ENCODE measurements at regions not wholly inside any gene's neighbourhood (a gene's known extent, or its start where the extent isn't known, plus 50 kb on each side); places are given as distances from the start of the nearest gene placed in this dataset.

DNA sequence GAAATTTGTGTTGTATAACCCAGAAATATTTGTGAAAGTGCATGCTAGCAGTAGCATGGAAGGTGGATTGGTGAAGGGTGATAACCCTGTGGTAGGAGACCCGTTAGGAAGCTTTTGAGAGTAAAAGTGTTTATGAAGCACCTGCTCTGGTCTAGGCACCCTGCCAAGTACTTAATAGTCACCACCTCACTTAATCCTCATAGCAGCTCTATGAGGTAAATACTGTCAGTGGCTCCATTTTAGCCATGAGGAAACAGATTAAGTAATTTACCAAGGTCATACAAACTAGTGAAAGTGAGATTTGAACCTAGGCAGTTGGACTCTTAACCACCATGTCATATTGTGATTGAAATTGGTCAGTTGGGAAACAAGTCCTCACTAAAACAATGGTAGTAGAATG is 66.8 kb downstream of the TET3 start:
- Mint-ChIP-seq H3K9me3 (no peaks in the 10 kb centered on the region), H3K27ac (no peak overlapping the region), H3K4me1 (peaks cover 33% of the 10 kb centered on the region), H3K4me3 (no peak overlapping the region), H3K27me3 (no peaks in the 10 kb centered on the region), H3K36me3 (peaks cover 32% of the 10 kb centered on the region)
- DNase-seq, result no peak

DNA sequence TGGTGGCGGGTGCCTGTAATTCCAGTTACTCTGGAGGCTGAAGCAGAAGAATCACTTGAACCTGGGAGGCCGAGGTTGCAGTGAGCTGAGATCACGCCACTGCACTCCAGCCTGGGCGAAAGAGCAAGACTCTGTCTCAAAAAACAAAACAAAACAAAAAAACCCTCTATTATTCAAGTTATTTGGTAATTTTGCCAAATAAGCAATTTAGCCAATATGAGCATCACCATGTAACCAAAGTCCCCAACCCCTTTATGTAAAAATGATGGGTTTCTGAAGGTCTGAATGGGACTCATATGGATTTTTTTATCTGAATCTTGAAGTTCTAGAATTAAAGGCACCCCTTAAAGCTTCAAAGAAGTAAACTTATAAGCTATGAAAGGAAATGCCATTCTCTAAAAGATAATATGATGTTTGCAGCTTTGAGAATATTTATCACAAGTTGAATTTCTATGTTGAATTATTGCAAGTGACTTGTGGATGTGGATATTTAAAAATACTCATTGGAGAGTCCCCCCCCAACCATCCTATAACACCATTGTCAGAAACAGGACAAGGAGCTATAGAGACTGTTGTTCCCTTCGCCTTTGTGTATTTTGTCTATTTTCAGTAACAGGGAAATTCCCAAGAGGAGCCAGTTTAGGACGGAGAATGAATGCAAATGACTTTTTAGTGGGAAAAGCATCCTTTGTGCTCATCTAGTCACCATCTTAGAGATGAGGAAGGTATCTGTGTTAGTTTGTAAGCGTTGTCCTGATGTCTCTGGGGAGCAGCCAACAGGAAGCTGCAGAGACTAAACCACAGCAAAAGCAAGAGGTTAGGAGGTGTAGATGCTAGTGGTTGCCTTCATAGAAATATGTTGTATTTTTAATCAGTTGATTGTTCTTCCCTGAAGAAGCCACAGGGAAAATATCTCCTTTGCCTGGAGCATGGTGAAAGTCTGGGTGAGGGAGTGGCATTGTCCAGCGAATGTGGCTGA is 68.3 kb downstream of the TET3 start:
- H3K27ac Mint-ChIP-seq, result no peak overlapping the region
- H3K27me3 Mint-ChIP-seq, result no peaks in the 10 kb centered on the region
- peaks cover 32% of the 10 kb centered on the region for H3K36me3 Mint-ChIP-seq
- DNase-seq, result no peak
- peaks cover 34% of the 10 kb centered on the region for H3K4me1 Mint-ChIP-seq
- no peaks in the 10 kb centered on the region for H3K9me3 Mint-ChIP-seq
- no peak overlapping the region for H3K4me3 Mint-ChIP-seq

DNA sequence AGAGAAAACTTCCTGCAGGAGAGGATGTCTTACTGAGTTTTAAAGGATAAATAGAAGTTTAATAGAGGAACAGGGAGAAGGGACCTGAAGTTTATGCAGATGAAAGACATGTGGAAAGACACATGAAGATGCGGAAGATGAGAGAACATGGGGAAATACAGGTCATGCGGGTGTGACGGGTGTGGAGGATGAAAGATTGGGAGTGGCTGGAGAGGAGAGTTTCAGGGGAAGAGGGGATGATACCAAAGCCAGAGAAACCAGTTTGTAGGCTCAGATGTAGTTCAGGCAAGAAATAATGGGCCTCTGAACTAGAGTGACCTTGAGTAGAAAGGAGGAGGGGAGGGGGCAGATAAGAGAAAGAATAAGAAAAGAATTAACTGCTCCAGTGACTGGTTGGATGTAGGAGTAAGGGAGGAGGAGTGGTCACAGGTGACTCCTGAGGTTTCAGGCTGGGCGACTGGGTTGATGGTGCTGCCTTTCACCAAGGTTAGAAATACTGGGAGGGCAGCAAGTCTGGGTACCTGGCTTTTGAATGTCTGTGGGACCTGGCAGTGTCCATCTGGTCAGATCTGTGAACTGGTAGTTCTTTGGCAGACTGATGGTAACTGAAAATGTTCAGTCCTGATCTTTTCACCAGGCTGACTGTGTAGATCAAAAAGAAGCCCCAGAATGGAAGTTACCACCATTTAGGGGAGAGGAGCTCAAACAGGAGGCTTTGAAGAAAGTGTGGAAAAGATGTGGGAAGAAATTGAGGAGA is 69.4 kb downstream of the TET3 start:
- no peak overlapping the region for H3K4me3 Mint-ChIP-seq

DNA sequence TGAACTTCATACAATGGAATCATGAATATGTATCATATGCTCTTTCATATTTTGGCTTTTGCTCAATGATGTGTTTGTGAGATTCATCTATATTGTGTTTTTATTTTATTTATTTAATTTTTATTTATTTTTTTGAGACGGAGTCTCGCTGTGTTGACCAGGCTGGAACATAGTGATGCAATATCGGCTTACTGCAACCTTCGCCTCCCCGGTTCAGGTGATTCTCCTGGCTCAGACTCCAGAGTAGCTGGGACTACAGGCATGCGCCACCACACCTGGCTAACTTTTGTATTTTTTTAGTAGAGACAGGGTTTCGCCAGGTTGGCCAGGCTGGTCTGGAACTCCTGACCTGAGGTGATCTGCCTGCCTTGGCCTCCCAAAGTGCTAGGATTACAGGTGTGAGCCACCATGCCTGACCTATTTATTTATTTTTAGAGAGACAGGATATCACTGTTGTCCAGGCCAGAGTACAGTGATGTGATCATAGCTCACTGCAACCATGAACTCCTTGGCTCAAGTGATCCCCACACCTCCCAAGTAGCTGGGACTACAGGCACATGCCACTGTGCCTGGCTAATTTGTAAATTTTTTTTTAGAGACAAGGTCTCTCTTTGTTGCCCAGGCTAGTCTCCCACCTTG is 74.5 kb downstream of the TET3 start:
- Mint-ChIP-seq H3K27me3 (no peaks in the 10 kb centered on the region), H3K9me3 (no peaks in the 10 kb centered on the region), H3K4me3 (no peak overlapping the region), H3K27ac (no peak overlapping the region), H3K4me1 (peaks cover 8% of the 10 kb centered on the region), H3K36me3 (peaks cover 22% of the 10 kb centered on the region)
- no peak for DNase-seq

More for the DNA sequence above, 69.4 kb downstream of the TET3 start:
- H3K9me3 Mint-ChIP-seq, result no peaks in the 10 kb centered on the region
- H3K4me1 Mint-ChIP-seq, result peaks cover 31% of the 10 kb centered on the region
- peaks cover 26% of the 10 kb centered on the region for H3K36me3 Mint-ChIP-seq
- no peak for DNase-seq
- H3K27ac Mint-ChIP-seq, result no peak overlapping the region
- H3K27me3 Mint-ChIP-seq, result no peaks in the 10 kb centered on the region

DNA sequence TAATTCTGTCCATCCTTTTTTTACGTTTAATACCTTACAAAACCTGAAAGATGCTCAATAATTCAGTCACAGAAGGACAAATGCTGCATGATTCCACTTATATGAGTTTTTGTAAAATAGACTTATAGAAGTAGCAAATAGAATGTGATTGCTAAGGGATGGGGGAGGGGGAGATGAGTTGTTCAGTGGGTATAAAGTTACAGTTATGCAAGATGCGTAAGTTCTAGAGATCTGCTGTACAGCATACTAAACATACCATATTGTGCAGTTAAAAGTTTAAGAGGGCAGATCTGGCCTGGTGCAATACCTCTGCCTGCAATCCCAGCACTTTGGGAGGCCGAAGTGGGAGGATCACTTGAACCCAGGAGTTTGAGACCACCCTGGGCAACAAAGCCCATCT is 78.8 kb downstream of the TET3 start:
- H3K4me3 Mint-ChIP-seq, result no peak overlapping the region
- no peak overlapping the region for H3K27ac Mint-ChIP-seq
- H3K9me3 Mint-ChIP-seq, result no peaks in the 10 kb centered on the region
- H3K4me1 Mint-ChIP-seq, result peaks cover 15% of the 10 kb centered on the region
- DNase-seq, result no peak
- H3K36me3 Mint-ChIP-seq, result peaks cover 17% of the 10 kb centered on the region
- H3K27me3 Mint-ChIP-seq, result no peaks in the 10 kb centered on the region

DNA sequence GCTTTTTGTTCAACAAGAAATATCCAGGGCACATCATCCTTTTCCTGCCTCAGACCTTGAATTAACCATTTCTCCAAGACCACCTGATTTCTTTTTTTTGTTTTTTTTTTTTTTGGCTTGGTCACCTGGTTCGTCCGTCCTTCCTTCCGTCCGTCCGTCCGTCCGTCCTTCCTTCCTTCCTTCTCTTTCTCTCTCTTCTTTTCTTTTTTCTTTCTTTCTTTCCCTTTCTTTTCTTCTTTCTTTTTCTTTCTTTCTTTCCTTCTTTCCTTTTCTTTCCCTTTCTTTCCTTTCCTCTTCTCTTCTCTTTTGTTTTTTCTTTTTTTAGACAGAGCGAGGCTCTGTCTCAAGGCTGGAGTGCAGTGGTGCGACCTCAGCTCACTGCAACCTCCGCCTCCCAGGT is 80.7 kb downstream of the TET3 start:
- no peak overlapping the region for H3K27ac Mint-ChIP-seq
- H3K9me3 Mint-ChIP-seq, result peaks cover 8% of the 10 kb centered on the region
- peaks cover 18% of the 10 kb centered on the region for H3K4me1 Mint-ChIP-seq
- H3K36me3 Mint-ChIP-seq, result peaks cover 23% of the 10 kb centered on the region
- H3K4me3 Mint-ChIP-seq, result no peak overlapping the region
- H3K27me3 Mint-ChIP-seq, result no peaks in the 10 kb centered on the region
- DNase-seq, result no peak

DNA sequence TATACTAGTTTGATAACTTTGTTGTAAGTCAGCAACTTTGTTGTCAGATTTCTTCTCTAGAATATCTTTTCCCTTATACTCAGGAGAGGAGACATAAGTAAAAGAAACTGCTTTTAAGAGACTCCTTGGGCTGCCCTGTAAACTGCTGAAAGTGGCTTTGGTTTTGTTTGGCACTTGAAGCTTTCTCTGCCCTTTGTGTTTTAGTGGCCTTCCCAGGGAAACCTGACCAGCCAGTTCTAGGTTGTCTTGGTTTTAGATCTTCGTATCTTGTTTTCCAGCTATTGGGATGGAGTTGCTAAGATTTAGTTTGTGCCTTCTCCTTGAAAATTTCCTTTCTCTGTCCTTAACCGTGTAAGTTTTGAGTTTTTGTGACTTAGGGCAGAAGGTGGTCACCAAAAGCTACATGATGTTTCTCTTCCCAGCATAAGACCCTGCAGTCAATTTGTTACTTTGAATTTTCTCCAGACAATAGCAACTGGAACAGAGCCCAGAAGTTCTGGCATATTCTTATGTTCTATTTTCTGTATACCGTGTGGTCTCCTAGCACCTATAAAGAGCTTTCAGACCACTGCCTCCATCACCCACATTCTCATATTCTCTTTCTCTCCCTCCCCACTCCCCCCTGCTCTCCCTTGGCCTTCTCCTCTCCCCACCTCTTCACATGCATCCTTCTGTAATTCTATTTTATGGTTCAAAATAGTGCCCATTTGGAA is 81.1 kb downstream of the BOLA3 start:
- no peak overlapping the region for H3K27ac Mint-ChIP-seq
- H3K4me1 Mint-ChIP-seq, result peaks cover 18% of the 10 kb centered on the region

DNA sequence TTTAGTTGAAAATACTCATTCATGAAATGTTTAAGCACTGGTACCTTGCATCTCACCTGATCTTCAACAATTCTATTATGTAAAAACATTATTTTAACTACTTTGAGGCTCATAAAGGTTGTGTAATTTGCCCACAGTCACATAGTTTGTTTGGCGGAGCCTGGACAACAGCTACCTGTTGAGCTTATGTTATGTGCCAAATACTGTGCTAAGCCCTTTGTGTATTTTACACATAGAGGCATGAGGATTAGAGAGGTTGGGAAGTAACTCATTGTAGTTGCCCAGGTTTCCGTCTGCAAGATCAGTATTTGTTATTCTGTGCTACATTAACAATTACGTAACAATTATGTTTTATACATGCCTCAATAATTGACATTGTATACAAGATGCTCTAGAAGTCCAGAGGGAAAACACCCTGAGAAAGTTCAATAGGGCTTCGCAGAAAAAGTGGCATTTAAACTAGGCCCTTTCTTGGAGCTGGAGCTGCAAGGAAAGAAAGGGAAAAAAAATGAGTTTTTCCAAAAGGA is 80.4 kb downstream of the BOLA3 start:
- no peak for DNase-seq
- Mint-ChIP-seq H3K27ac (no peak overlapping the region), H3K9me3 (peaks cover 8% of the 10 kb centered on the region), H3K4me3 (no peak overlapping the region), H3K4me1 (peaks cover 22% of the 10 kb centered on the region), H3K36me3 (peaks cover 25% of the 10 kb centered on the region), H3K27me3 (no peaks in the 10 kb centered on the region)

More for the DNA sequence above, 81.1 kb downstream of the BOLA3 start:
- Mint-ChIP-seq H3K9me3 (peaks cover 8% of the 10 kb centered on the region), H3K4me3 (no peak overlapping the region), H3K27me3 (no peaks in the 10 kb centered on the region), H3K36me3 (peaks cover 23% of the 10 kb centered on the region)
- no peak for DNase-seq

DNA sequence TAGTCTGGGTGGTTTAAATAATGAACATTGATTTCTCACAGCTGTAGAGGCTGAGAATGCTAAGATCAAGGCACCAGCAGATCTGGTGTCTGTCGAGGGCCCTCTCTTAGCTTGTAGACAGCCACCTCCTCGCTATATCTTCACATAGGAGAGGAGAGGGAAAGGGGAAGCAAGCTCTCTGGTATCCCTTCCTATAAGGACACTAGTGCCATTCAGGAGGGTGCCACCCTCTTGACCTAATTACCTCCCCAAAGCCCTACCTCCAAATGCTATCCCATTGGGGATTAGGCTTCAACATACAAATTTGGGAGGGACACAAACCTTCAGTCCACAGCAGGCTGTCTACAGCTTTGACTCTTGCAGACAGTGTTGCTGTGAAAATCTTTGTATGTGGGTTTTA is 76.7 kb downstream of the BOLA3 start:
- no peak overlapping the region for H3K27ac Mint-ChIP-seq
- peaks cover 31% of the 10 kb centered on the region for H3K36me3 Mint-ChIP-seq
- peaks cover 8% of the 10 kb centered on the region for H3K9me3 Mint-ChIP-seq
- H3K27me3 Mint-ChIP-seq, result no peaks in the 10 kb centered on the region
- H3K4me1 Mint-ChIP-seq, result peaks cover 21% of the 10 kb centered on the region
- no peak for DNase-seq
- no peak overlapping the region for H3K4me3 Mint-ChIP-seq

DNA sequence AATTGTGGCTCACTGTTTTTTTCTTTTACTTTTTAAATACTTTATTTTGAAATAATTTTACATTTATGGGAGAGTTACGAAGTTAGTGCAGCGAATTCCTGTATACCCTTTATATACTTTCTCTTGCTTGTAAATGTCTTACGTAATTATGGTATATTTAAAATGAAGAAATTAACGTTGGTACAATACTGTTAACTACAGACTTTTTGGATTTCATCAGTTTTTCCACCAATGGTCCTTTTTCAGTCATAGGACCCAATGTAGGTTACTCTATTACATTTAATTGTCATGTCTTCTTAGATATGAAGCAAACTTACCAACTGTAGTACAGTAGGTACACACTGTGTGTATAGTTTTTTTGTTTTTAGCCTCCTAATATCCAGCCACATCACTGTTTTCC is 76.3 kb downstream of the BOLA3 start:
- Mint-ChIP-seq H3K27me3 (no peaks in the 10 kb centered on the region), H3K4me1 (peaks cover 21% of the 10 kb centered on the region), H3K36me3 (peaks cover 31% of the 10 kb centered on the region), H3K9me3 (peaks cover 8% of the 10 kb centered on the region), H3K4me3 (no peak overlapping the region), H3K27ac (no peak overlapping the region)
- no peak for DNase-seq

DNA sequence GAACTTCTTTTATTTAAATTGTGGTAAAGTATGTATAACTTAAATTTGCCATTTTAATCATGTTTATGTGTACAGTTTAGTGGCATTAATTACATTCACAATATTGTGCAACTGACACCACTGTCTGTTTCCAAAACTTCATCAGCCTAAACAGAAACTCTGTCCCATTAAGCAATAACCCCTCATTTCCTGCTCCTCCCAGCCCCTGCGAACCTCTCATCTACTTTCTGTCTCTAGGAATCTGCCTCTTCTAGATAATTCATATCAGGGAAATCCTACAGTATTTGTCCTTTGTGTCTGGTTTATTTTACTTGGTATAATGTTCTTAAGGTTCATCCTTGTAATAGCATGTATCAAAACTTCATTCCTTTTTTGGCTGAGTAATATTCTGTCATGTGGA is 75.1 kb downstream of the BOLA3 start:
- no peak overlapping the region for H3K4me3 Mint-ChIP-seq
- peaks cover 28% of the 10 kb centered on the region for H3K36me3 Mint-ChIP-seq
- peaks cover 16% of the 10 kb centered on the region for H3K4me1 Mint-ChIP-seq
- no peak overlapping the region for H3K27ac Mint-ChIP-seq
- no peak for DNase-seq
- H3K27me3 Mint-ChIP-seq, result no peaks in the 10 kb centered on the region
- peaks cover 8% of the 10 kb centered on the region for H3K9me3 Mint-ChIP-seq

DNA sequence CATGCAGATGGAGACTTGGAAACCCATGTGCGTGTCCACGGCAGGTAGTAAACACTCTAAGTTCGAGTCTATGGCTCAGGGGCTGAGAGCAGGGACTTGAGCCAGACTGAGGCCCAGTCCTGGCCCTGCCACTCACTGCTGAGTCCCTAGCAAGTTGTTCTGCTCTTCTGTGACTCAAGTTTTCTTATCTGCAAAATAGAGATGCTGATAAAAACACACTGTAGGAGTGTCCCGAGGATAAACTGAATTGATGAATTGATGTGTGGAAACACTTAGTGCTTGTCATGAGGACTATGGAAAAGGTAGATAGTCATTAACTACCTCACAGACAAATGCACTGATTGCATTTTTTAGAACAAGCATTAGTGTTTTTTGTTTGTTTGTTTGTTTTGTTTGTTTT is 73.2 kb downstream of the BOLA3 start:
- Mint-ChIP-seq H3K27me3 (no peaks in the 10 kb centered on the region), H3K4me3 (no peak overlapping the region), H3K9me3 (peaks cover 7% of the 10 kb centered on the region), H3K36me3 (peaks cover 23% of the 10 kb centered on the region), H3K4me1 (peaks cover 13% of the 10 kb centered on the region), H3K27ac (no peak overlapping the region)
- no peak for DNase-seq

DNA sequence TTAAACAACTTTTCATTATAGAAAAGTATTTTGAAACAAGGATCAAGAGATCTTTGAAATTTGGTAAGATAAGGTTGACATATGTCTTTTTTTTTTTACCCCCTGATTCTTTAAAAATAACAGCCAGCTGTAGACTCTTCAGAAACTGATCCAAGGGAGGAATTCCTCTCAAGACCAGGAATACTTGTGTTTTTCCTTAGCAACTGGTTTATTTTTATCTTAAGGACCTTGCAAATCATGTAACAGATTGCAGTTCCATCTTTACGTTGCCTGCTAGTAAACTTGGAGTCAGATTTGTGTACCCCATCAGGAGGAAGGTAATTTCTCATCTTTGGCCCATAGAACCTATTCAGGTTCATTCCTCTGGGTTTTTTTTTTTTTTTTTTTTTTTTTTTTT is 71.6 kb downstream of the BOLA3 start:
- no peak overlapping the region for H3K27ac Mint-ChIP-seq
- H3K9me3 Mint-ChIP-seq, result no peaks in the 10 kb centered on the region
- no peak for DNase-seq
- H3K36me3 Mint-ChIP-seq, result peaks cover 11% of the 10 kb centered on the region
- H3K27me3 Mint-ChIP-seq, result no peaks in the 10 kb centered on the region
- H3K4me1 Mint-ChIP-seq, result peaks cover 11% of the 10 kb centered on the region
- H3K4me3 Mint-ChIP-seq, result no peak overlapping the region

DNA sequence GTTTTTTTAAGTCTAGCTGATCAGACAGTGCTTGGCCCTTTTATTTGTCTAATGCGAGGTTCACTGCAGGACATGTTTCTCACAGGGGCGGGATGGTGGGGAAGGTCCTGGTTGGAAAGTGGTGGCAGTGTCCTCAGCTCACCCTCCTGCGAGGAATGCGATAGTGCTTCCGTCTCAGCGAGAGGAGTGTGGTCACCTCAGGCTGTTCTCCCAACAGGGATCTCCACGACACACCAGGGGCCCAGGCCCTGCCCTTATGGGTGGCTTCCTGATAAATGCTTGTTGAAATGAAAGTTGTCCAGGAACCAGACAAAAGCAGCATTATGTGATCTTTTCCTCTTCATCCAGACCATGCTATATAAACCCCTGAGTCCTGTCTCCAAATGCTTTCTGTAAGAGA is 70.1 kb downstream of the BOLA3 start:
- H3K36me3 Mint-ChIP-seq, result peaks cover 7% of the 10 kb centered on the region
- H3K4me1 Mint-ChIP-seq, result peaks cover 4% of the 10 kb centered on the region
- H3K4me3 Mint-ChIP-seq, result no peak overlapping the region
- H3K9me3 Mint-ChIP-seq, result no peaks in the 10 kb centered on the region
- DNase-seq, result no peak
- H3K27ac Mint-ChIP-seq, result peak overlapping the region; percentile 43
- H3K27me3 Mint-ChIP-seq, result no peaks in the 10 kb centered on the region

All from activated naive CD8-positive, alpha-beta T cell treated with anti-CD3 and anti-CD28 coated beads for 36 hours (primary cell).